ENCODE measurements at regions not wholly inside any gene's neighbourhood (a gene's known extent, or its start where the extent isn't known, plus 50 kb on each side); places are given as distances from the start of the nearest gene placed in this dataset.

- intact Hi-C loops (cut with DNase I; ENCODE audit: low total_unique reads), result no loop called here
- 78 to 81% methylated on average over 2 of the region's 2 CpGs for WGBS, 2 donors
- no peak overlapping the region for H3K4me3 ChIP-seq (ENCODE audit: low read depth, poor library complexity, severe bottlenecking)
- TF ChIP-seq POLR2A (IDR thresholded peaks at IDR 0.05) (no peak), CTCF (IDR thresholded peaks at IDR 0.05) (no peak)
- no peak for DNase-seq (ENCODE audit: low spot score in 2 of 2)
These were observed 346.7 kb downstream of the NUF2 start for GRCh38 chr1:163668472-163668871.

- no peak overlapping the region for H3K4me3 ChIP-seq (ENCODE audit: low read depth, poor library complexity, severe bottlenecking)
- 68 to 69% methylated on average over 4 of the region's 4 CpGs for WGBS, 2 donors
- intact Hi-C loops (cut with DNase I; ENCODE audit: low total_unique reads), result no loop called here
- TF ChIP-seq POLR2A (IDR thresholded peaks at IDR 0.05), result no peak
- TF ChIP-seq CTCF (IDR thresholded peaks at IDR 0.05), result no peak
- DNase-seq (ENCODE audit: low spot score in 2 of 2), result no peak
These were observed 349.4 kb downstream of the NUF2 start for GRCh38 chr1:163670989-163671757.

- 73 to 78% methylated on average over 9 of the region's 9 CpGs for WGBS, 2 donors
These were observed 351.4 kb downstream of the NUF2 start for GRCh38 chr1:163672976-163673758.

GRCh38 chr1:163673759-163674151 is 352.0 kb downstream of the NUF2 start:
- peak in 1 of 2 donors; percentile 14 for DNase-seq (ENCODE audit: low spot score in 2 of 2)
- intact Hi-C loops (cut with DNase I; ENCODE audit: low total_unique reads), result no loop called here
- TF ChIP-seq POLR2A (IDR thresholded peaks at IDR 0.05), result no peak
- no peak for TF ChIP-seq CTCF (IDR thresholded peaks at IDR 0.05)
- 30 to 39% methylated on average over 8 of the region's 8 CpGs for WGBS, 2 donors
- H3K4me3 ChIP-seq (ENCODE audit: low read depth, poor library complexity, severe bottlenecking), result no peak overlapping the region

More at GRCh38 chr1:163672976-163673758, 351.4 kb downstream of the NUF2 start:
- no peak for TF ChIP-seq POLR2A (IDR thresholded peaks at IDR 0.05)
- intact Hi-C loops (cut with DNase I; ENCODE audit: low total_unique reads), result no loop called here
- H3K4me3 ChIP-seq (ENCODE audit: low read depth, poor library complexity, severe bottlenecking), result no peak overlapping the region
- DNase-seq (ENCODE audit: low spot score in 2 of 2), result no peak

GRCh38 chr1:163674236-163674635 is 352.5 kb downstream of the NUF2 start:
- no peak overlapping the region for H3K4me3 ChIP-seq (ENCODE audit: low read depth, poor library complexity, severe bottlenecking)
- TF ChIP-seq CTCF (IDR thresholded peaks at IDR 0.05) (no peak), POLR2A (IDR thresholded peaks at IDR 0.05) (no peak)
- no peak for DNase-seq (ENCODE audit: low spot score in 2 of 2)
- intact Hi-C loops (cut with DNase I; ENCODE audit: low total_unique reads), result no loop called here
- 54 to 85% methylated on average over 1 of the region's 1 CpG for WGBS, 2 donors

- H3K4me3 ChIP-seq (ENCODE audit: low read depth, poor library complexity, severe bottlenecking), result no peak overlapping the region
- intact Hi-C loops (cut with DNase I; ENCODE audit: low total_unique reads), result no loop called here
- TF ChIP-seq POLR2A (IDR thresholded peaks at IDR 0.05) (no peak), CTCF (IDR thresholded peaks at IDR 0.05) (no peak)
- DNase-seq (ENCODE audit: low spot score in 2 of 2), result no peak
- WGBS, 2 donors, result 81 to 90% methylated on average over 1 of the region's 1 CpG
These were observed 363.0 kb downstream of the NUF2 start for GRCh38 chr1:163684785-163685184.
